K562 (cell line): ENCODE measurements at regions not wholly inside any gene's neighbourhood (a gene's known extent, or its start where the extent isn't known, plus 50 kb on each side); places are given as distances from the start of the nearest gene placed in this dataset.

ENCODE experiments used
- LEF1 ChIP-seq: fragments of 450-650 bp; IDR thresholded peaks from 2 replicates; pipeline ENCODE4 v1.6.1; 2016; ENCODE audit warnings: mild to moderate bottlenecking
- MXI1 ChIP-seq: IDR thresholded peaks from 2 replicates; pipeline ENCODE4 v1.6.1; 2011; ENCODE audit warnings: low read depth, mild to moderate bottlenecking, improper control_type of control experiment, low read length
- STAT5A ChIP-seq: IDR thresholded peaks from 2 replicates; pipeline ENCODE4 v1.6.1; 2012; ENCODE audit warnings: low read length, inconsistent platforms, borderline replicate concordance
- YY1 ChIP-seq, 3 experiments: IDR thresholded peaks; 2 replicates each; pipeline ENCODE4 v1.6.1; 2011; ENCODE audit warnings: low read length in 2 of 3, mild to moderate bottlenecking in 2 of 3, moderate library complexity in 2 of 3, borderline replicate concordance in 1 of 3, control low read depth in 1 of 3, low read depth in 1 of 3; ENCODE audit not compliant: insufficient read depth in 3 of 3, insufficient replicate concordance in 2 of 3, control insufficient read depth in 1 of 3, insufficient read length in 1 of 3; ENCODE audit errors: extremely low read depth in 1 of 3

DNA sequence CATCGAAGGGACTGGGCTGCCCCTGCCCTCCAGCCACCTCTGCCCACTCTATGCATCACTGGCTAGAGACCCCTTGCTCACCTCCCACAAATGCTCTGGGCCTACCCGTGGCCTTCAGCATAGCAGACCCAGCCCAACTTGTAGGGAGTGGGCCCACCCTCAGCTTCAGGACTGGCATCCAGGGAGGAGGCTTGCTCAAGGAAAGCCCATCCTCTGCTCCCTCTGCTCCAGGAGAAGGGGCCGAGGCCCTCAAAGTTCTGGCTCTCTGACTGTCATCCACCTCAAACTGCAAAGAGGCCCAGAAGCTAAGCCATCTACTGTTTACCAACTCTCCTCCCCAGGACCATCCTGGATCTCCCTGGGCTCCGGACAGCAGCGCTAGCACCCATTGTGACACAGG lies 84.5 kb downstream of the C5orf15 start:
- no peak for TF ChIP-seq YY1 (IDR thresholded peaks at IDR 0.05; ENCODE audit: borderline replicate concordance in 1 of 3, control insufficient read depth in 1 of 3, extremely low read depth in 1 of 3, insufficient read depth in 3 of 3, insufficient read length in 1 of 3, insufficient replicate concordance in 2 of 3, low read depth in 1 of 3, low read length in 2 of 3)
- TF ChIP-seq MXI1: no peak
- no peak for TF ChIP-seq LEF1
- no peak for TF ChIP-seq STAT5A
